ENCODE measurements at regions not wholly inside any gene's neighbourhood (a gene's known extent, or its start where the extent isn't known, plus 50 kb on each side); places are given as distances from the start of the nearest gene placed in this dataset.

- TF ChIP-seq EP300 (IDR thresholded peaks at IDR 0.05; ENCODE audit: borderline replicate concordance in 1 of 2, low read depth in 2 of 2, low read length in 2 of 2): no peak
- TF ChIP-seq RAD21 (IDR thresholded peaks at IDR 0.05 in 1 of 2, conservative IDR thresholded peaks at IDR 0.05 in 1 of 2; ENCODE audit: low read depth in 2 of 2, low read length in 2 of 2): no peak
- no peak for TF ChIP-seq CTCF (IDR thresholded peaks at IDR 0.05; ENCODE audit: control extremely low read depth in 1 of 3, insufficient read depth in 1 of 3, low read depth in 1 of 3, low read length in 3 of 3)
- no peak for TF ChIP-seq GABPA (IDR thresholded peaks at IDR 0.05; ENCODE audit: borderline replicate concordance, insufficient read depth, low read length)
- no peak for TF ChIP-seq POLR2A (IDR thresholded peaks at IDR 0.05; ENCODE audit: control extremely low read depth in 1 of 2, low read depth in 2 of 2, low read length in 2 of 2)
These were observed 1241.1 kb upstream of the EYS start for GRCh38 chr6:66948106-66948505.

Data from H1 (cell line).